C4-2B (cell line): ENCODE measurements at regions not wholly inside any gene's neighbourhood (a gene's known extent, or its start where the extent isn't known, plus 50 kb on each side); places are given as distances from the start of the nearest gene placed in this dataset.

Source experiments
- CTCF ChIP-seq: fragments of 450-650 bp; conservative IDR thresholded peaks from 2 replicates; pipeline ENCODE4 v1.5.1; 2017; ENCODE audit warnings: mild to moderate bottlenecking
- ZFX ChIP-seq: fragments of 450-650 bp; IDR thresholded peaks from 2 replicates; pipeline ENCODE4 v1.6.1; 2017

GRCh38 chr2:194854941-194855340 lies 802.1 kb upstream of the SLC39A10 start:
- TF ChIP-seq CTCF, result no peak
- no peak for TF ChIP-seq ZFX
